ENCODE measurements at regions not wholly inside any gene's neighbourhood (a gene's known extent, or its start where the extent isn't known, plus 50 kb on each side); places are given as distances from the start of the nearest gene placed in this dataset.

DNA sequence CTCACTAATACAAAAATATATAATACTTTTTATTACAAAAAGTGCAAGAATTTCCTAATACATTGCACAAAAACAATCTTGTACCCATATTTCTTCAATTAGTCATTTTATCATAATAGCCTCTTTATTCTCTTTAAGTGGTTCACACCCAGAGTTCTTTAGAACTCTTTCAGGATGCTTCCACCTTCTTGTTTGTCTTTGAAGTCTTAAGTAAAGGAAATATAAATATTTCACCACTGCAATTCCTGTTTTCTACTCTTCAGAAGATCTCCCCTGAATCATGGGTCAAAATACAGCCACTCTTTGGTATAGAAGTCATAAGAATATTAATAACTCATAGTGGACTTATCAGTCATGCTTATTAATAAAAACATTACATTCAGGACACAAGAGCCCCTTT lies 293.0 kb downstream of the ATPSCKMT start:
- FAIRE-seq, result no peak
- no peak overlapping the region for H3K27ac ChIP-seq (ENCODE audit: low read depth in 2 of 2, low read length in 2 of 2)
- no peaks in the 10 kb centered on the region for H3K9me3 ChIP-seq (ENCODE audit: control insufficient read depth in 2 of 3, insufficient read depth in 1 of 3, low read length in 3 of 3)
- H3K4me3 ChIP-seq (ENCODE audit: low read length in 3 of 3), result no peak overlapping the region
- no peak overlapping the region for H3K9ac ChIP-seq (ENCODE audit: low read length in 3 of 3)
- no peak for DNase-seq
- TF ChIP-seq, protein P1, sequence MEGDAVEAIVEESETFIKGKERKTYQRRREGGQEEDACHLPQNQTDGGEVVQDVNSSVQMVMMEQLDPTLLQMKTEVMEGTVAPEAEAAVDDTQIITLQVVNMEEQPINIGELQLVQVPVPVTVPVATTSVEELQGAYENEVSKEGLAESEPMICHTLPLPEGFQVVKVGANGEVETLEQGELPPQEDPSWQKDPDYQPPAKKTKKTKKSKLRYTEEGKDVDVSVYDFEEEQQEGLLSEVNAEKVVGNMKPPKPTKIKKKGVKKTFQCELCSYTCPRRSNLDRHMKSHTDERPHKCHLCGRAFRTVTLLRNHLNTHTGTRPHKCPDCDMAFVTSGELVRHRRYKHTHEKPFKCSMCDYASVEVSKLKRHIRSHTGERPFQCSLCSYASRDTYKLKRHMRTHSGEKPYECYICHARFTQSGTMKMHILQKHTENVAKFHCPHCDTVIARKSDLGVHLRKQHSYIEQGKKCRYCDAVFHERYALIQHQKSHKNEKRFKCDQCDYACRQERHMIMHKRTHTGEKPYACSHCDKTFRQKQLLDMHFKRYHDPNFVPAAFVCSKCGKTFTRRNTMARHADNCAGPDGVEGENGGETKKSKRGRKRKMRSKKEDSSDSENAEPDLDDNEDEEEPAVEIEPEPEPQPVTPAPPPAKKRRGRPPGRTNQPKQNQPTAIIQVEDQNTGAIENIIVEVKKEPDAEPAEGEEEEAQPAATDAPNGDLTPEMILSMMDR (IDR thresholded peaks at IDR 0.05; ENCODE audit: borderline replicate concordance, extremely low read depth, insufficient read depth), result no peak
- H3K4me1 ChIP-seq (ENCODE audit: control insufficient read depth in 2 of 3, insufficient read depth in 2 of 3, low read depth in 1 of 3, low read length in 3 of 3), result no peaks in the 10 kb centered on the region
- intact Hi-C loops (cut with DNase I), result no loop called here
- H3K27me3 ChIP-seq (ENCODE audit: control insufficient read depth, insufficient read depth, low read length), result no peaks in the 10 kb centered on the region
- no peaks in the 10 kb centered on the region for H3K36me3 ChIP-seq (ENCODE audit: control insufficient read depth in 2 of 3, insufficient read depth in 3 of 3, low read length in 3 of 3)

DNA sequence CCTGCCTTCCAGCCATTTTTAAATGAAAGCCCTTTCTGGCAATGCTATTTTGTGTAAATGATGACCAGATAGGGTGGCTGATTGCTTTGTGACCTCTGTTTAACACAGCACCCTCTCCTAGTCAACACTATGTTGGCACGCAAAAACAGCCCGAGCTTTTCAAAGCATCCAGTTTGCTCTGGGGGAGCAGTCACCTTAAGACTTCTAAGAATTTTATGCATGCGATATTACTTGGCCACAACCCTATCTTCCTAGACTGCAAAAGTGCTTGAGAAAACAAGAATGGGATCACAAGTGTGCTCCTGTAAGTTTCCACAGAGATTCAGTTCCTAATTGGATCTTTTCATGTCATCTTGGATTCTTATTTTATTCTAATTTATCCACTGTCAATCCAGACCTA lies 294.1 kb downstream of the ATPSCKMT start:
- Histone ChIP-seq H3K4me3 (ENCODE audit: low read length in 3 of 3) (no peak overlapping the region), H3K27me3 (ENCODE audit: control insufficient read depth, insufficient read depth, low read length) (no peaks in the 10 kb centered on the region), H3K36me3 (ENCODE audit: control insufficient read depth in 2 of 3, insufficient read depth in 3 of 3, low read length in 3 of 3) (no peaks in the 10 kb centered on the region), H3K4me1 (ENCODE audit: control insufficient read depth in 2 of 3, insufficient read depth in 2 of 3, low read depth in 1 of 3, low read length in 3 of 3) (no peaks in the 10 kb centered on the region), H3K27ac (ENCODE audit: low read depth in 2 of 2, low read length in 2 of 2) (no peak overlapping the region), H3K9me3 (ENCODE audit: control insufficient read depth in 2 of 3, insufficient read depth in 1 of 3, low read length in 3 of 3) (no peaks in the 10 kb centered on the region), H3K9ac (ENCODE audit: low read length in 3 of 3) (no peak overlapping the region)
- no peak for DNase-seq
- FAIRE-seq, result no peak
- intact Hi-C loops (cut with DNase I), result no loop called here
- TF ChIP-seq, protein P1 (IDR thresholded peaks at IDR 0.05; ENCODE audit: borderline replicate concordance, extremely low read depth, insufficient read depth), result no peak

DNA sequence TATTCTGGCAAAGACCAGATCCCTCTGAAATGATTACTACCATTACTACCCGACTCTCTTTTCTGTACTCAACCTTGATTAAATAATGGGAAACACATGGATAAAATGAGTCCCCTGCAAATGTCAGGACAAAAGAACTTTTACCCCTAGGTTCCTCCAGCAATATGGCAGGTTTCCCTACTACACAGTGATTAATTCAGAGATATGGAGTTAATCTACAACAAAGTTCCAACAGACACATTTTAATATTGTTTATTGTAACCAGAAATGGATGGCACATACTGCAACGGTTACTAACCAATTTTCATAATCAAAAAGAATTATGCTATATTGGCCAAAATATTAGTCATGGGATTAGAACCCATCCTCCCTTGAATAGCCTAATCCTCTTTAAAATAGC lies 294.8 kb downstream of the ATPSCKMT start:
- no peak for DNase-seq
- no peaks in the 10 kb centered on the region for H3K27me3 ChIP-seq (ENCODE audit: control insufficient read depth, insufficient read depth, low read length)
- H3K4me3 ChIP-seq (ENCODE audit: low read length in 3 of 3), result no peak overlapping the region
- intact Hi-C loops (cut with DNase I), result no loop called here
- H3K9ac ChIP-seq (ENCODE audit: low read length in 3 of 3), result no peak overlapping the region
- TF ChIP-seq, protein P1 (IDR thresholded peaks at IDR 0.05; ENCODE audit: borderline replicate concordance, extremely low read depth, insufficient read depth), result no peak
- no peaks in the 10 kb centered on the region for H3K36me3 ChIP-seq (ENCODE audit: control insufficient read depth in 2 of 3, insufficient read depth in 3 of 3, low read length in 3 of 3)
- H3K27ac ChIP-seq (ENCODE audit: low read depth in 2 of 2, low read length in 2 of 2), result no peak overlapping the region
- no peaks in the 10 kb centered on the region for H3K9me3 ChIP-seq (ENCODE audit: control insufficient read depth in 2 of 3, insufficient read depth in 1 of 3, low read length in 3 of 3)
- no peaks in the 10 kb centered on the region for H3K4me1 ChIP-seq (ENCODE audit: control insufficient read depth in 2 of 3, insufficient read depth in 2 of 3, low read depth in 1 of 3, low read length in 3 of 3)
- no peak for FAIRE-seq

DNA sequence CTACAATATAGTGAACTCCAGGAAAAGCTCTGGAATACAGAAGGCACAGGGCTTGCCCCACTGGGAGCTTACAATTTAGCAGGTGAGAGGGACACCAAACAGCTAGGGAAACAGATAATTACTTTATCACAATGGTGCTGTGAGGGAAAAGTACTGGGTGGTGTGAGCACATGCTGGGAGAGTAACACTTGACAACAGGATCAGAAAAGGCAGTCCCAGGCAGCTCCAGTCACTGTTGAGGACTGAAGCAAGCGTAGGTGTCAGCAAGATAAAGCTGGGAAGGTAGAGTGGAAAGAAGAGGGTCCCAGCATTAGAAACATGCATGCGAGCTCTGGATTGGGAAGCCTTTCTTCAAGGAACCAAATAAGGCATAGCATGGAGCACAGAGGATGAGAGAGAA lies 296.0 kb downstream of the ATPSCKMT start:
- TF ChIP-seq, protein P1 (IDR thresholded peaks at IDR 0.05; ENCODE audit: borderline replicate concordance, extremely low read depth, insufficient read depth), result no peak
- intact Hi-C loops (cut with DNase I), result no loop called here
- H3K4me1 ChIP-seq (ENCODE audit: control insufficient read depth in 2 of 3, insufficient read depth in 2 of 3, low read depth in 1 of 3, low read length in 3 of 3), result no peaks in the 10 kb centered on the region

More for the DNA sequence above, 296.0 kb downstream of the ATPSCKMT start:
- Histone ChIP-seq H3K9me3 (ENCODE audit: control insufficient read depth in 2 of 3, insufficient read depth in 1 of 3, low read length in 3 of 3) (no peaks in the 10 kb centered on the region), H3K27ac (ENCODE audit: low read depth in 2 of 2, low read length in 2 of 2) (no peak overlapping the region), H3K36me3 (ENCODE audit: control insufficient read depth in 2 of 3, insufficient read depth in 3 of 3, low read length in 3 of 3) (no peaks in the 10 kb centered on the region), H3K27me3 (ENCODE audit: control insufficient read depth, insufficient read depth, low read length) (no peaks in the 10 kb centered on the region), H3K4me3 (ENCODE audit: low read length in 3 of 3) (no peak overlapping the region), H3K9ac (ENCODE audit: low read length in 3 of 3) (no peak overlapping the region)
- DNase-seq (no peak), FAIRE-seq (no peak)
